ENCODE measurements at regions not wholly inside any gene's neighbourhood (a gene's known extent, or its start where the extent isn't known, plus 50 kb on each side); places are given as distances from the start of the nearest gene placed in this dataset.
"Not testable (repeated sequence)": the region's sequence is repeated elsewhere in the genome, so short reads cannot be mapped to it uniquely, and the experiment has no call there.

- DNase-seq (ENCODE audit: low spot score), result no peak
Observed at GRCh38 chr4:72876946-72877345, 192.6 kb downstream of the COX18 start.

DNA sequence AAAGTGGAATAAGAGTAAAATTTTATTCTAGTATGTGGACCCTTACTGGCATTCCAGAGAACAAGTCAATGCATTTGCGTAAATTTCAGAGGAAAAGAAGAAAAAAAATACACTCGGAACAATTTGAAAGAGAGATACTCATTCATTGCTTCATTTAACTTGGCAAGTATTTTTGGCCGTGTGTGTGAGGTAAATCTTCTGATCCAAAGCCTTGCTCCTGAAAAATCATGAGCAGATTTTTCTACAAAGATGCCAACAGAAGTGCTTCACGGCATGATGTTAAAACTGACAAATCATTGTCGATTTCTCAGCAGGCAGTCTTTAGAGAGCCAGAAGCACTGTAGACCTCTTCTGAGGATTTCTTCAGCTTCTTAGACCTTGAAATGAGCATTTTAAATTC, 194.0 kb downstream of the COX18 start:
- DNase-seq (ENCODE audit: low spot score), result no peak

- DNase-seq (ENCODE audit: low spot score), result no peak
Observed at GRCh38 chr4:72875138-72875537, 194.4 kb downstream of the COX18 start.

DNA sequence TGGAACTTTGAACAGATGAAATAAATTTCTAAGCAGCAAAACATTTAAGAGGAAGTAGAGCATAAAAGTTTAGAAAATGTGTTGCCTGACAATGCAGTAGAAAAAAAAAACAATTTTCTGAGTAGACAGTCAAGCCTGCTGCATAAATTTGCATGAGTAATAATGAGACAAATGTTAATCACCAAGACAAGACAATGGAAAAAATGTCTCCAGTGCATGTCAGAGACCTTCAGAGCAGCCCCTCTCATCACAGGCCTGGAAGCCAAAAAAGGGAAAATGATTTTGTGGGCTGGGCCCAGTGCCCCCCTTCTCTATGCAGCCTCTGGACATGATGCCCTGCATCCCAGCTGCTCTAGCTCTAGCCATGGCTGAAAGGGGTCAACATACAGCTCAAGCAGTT, 204.6 kb downstream of the COX18 start:
- DNase-seq (ENCODE audit: low spot score), result no peak

DNA sequence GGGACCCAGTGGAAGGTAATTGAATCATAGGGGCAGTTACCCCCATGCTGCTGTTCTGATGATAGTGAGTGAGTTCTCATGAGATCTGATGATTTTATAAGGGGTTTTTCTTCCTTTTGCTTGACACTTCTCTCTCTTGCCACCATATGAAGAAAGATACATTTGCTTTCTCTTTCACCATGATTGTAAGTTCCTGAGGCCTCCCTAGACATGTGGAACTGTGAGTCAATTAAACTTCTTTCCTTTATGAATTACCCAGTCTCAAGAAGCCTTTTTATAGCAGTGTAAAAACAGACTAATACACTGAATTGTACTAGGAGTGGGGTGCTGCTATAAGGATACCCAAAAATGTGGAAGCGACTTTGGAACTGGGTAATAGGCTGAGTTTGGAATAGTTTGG, 205.2 kb downstream of the COX18 start:
- DNase-seq (ENCODE audit: low spot score), result not testable (repeated sequence)

- no peak for DNase-seq (ENCODE audit: low spot score)
Observed at GRCh38 chr4:72860766-72861165, 208.8 kb downstream of the COX18 start.

GRCh38 chr4:72858328-72858727, 211.2 kb downstream of the COX18 start:
- DNase-seq (ENCODE audit: low spot score), result no peak

DNA sequence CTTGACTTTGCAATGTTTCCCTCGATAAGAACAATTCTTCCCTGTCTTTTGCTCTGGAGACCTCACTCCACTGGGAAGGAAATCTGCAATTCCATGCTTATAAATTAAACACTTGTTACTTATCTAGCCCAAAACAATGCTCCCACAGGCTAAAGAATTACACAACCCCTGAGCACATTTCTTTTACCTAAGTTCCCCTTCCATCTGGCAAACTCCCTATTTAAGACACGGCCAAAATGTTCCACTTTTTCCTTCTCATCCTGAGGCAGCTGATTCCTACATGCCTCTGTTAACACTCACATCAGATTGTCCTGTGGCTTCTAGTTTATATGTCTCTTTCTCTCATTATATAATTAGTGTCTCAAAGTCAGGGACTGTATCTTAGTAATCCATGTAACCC, 211.7 kb downstream of the COX18 start:
- DNase-seq (ENCODE audit: low spot score), result no peak

- no peak for DNase-seq (ENCODE audit: low spot score)
Observed at GRCh38 chr4:72857216-72857615, 212.3 kb downstream of the COX18 start.

GRCh38 chr4:72846280-72847111, 223.0 kb downstream of the COX18 start:
- no peak for DNase-seq (ENCODE audit: low spot score)

DNA sequence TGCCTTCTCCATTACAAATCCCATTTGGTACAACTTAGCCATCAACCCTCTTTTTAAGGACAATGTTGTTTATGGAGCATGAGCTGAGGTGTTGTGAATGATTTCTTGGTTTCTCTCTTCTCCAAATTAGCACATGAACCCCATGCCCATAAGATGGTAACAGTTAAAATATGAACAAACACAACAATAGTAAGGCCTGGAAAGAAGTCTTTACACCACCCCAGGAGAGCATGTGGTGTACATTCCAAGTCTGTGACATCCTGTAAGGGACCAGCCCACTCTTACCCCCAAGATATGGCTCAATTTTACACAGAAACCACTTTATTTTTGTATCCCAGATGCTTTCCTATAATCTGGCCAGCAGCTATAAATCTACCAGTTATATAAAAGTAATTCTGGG, 226.1 kb downstream of the COX18 start:
- no peak for DNase-seq (ENCODE audit: low spot score)

- DNase-seq (ENCODE audit: low spot score), result no peak
Observed at GRCh38 chr4:72842323-72842722, 227.2 kb downstream of the COX18 start.

GRCh38 chr4:72840166-72840565, 229.3 kb downstream of the COX18 start:
- DNase-seq (ENCODE audit: low spot score), result not testable (repeated sequence)

GRCh38 chr4:72828864-72829263, 240.7 kb downstream of the COX18 start:
- no peak for DNase-seq (ENCODE audit: low spot score)

DNA sequence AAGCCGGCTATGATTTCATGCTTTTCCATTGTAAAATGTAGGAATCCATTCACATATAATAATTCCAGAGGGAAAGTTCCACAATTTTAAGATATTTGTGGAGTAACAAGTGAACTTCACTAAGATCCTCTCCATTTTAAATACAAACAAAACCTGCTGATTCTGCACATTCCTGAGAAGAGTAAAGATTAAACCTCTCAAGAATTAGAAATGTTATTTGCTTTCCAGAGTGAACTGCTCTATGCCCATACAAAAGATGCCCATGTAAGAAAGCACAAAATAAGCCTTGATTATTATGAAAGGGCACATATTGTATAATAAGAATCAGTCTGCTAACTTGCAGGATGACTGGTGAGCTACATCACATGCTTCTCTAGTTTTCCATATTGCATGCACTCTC, 241.5 kb downstream of the COX18 start:
- no peak for DNase-seq (ENCODE audit: low spot score)

DNA sequence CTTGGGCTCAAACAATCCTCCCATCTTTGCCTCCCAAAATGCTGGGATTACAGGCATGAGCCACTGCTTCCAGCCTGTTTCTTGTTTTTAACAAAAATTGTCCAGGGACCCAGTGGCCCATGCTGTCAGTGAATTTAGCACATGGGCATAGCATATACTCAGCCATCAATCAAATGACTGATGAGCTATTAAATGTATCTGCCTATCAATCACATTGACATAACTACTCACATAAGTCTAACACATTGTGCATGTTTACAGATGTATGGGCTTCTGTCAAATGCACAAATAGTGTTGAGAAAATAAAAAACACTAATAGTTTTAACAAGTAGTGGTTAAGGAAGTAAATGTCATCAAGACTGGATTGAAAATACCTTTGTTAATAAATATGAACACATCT, 249.4 kb downstream of the COX18 start:
- DNase-seq (ENCODE audit: low spot score), result no peak

GRCh38 chr4:72817012-72817411, 248.0 kb upstream of the ADAMTS3 start:
- no peak for DNase-seq (ENCODE audit: low spot score)

- no peak for DNase-seq (ENCODE audit: low spot score)
Observed at GRCh38 chr4:72814241-72814640, 245.2 kb upstream of the ADAMTS3 start.

DNA sequence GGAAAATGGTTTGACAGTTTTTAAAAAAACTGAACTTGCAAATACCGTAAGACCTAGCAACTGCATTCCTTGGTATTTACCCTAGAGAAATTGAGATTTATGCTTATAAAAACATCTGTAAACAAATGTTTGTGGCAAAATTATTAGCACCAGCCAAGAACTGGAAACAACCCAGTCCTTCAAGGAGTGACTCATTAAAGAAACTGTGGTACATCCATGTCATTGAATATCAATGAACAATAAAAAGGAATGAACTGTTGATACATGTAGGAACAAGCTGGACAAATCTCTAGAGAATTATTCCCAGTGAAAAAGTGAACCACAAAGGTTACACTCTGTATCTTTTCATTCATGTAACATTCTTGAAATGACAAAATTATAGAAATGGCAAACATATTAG, 240.2 kb upstream of the ADAMTS3 start:
- DNase-seq (ENCODE audit: low spot score), result no peak

DNA sequence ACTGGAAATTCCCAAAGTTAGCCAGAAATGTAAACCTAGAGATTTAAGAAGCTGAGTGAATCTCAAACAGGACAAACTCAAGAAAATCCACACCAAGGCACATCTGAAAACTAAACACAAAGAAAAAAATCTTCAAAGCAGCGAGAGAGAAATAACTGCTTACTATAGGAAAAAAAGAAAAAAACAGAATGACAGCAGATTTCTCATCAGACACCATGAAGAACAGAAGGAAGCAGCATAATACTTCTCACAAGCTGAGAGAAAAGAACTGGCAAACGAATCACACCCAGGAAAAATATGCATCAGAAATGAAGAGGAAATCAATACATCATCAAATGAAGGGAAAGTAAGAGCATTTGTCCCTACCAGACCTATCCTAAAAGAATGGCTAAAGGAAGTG, 236.3 kb upstream of the ADAMTS3 start:
- DNase-seq (ENCODE audit: low spot score), result no peak

GRCh38 chr4:72797486-72797885, 228.5 kb upstream of the ADAMTS3 start:
- no peak for DNase-seq (ENCODE audit: low spot score)

DNA sequence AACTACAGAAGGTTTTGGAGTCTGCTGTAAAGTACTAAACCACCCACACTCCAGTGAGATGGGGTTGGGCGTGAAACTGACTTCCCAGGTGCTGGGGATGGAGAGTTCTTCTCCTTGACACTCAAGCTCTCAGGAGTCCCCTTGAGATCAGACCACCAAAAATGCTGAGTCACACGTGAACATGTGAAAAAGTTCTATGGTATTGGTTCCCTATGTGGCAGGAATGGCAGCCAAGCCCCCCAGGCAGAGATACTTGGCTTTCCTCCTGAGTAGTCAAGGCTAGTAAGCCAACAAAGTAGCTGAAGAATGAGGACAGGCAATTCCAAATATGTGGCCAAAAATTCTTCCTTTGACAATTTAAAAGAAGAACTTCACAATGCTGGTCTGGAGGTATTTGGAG, 222.0 kb upstream of the ADAMTS3 start:
- no peak for DNase-seq (ENCODE audit: low spot score)

DNA sequence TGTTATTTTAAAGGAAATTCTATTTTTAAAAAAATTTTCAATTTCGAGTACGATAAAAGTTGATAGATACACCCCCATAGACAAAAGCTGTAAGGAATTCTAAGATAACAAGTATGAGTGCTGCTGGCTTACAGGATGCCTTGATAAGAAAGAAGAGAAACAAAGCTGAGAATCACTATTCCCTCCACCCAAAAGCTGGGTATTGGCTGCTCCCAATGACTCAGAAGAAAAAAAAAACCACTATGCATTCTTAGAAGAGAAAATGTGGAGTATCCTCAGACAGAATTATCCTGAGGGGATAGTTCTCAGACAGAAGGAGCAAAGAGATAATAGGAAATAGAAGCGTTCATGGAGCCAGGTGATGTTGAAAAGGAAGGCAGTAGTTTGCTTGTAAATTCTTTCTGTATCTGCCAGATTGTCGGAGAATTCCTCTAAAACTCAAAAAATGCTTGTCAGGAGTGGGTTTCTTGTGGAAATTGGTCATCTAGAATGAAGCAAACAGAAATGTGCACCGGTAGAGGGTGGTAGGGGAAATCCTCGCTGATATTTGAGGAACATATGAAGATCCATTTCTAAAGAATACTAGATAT, 217.5 kb upstream of the ADAMTS3 start:
- no peak for DNase-seq (ENCODE audit: low spot score)

DNA sequence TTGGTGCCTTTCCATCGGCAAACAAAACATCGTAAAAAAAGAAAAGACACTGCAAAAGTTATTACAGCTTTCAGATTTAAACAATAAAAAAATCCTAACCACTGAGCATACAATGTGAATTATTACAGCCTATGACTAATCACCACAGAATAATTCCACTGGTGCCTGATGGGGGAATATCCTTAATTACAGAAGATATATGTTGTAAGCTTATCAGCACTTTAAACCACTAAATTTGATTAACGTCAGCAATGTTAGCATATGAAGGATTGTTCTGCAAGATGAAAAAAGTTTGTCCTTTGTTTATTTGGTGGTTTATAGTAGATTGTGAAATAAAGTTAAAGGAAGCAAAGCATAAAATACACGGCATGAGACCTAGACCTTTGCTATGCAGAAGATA, 210.2 kb upstream of the ADAMTS3 start:
- DNase-seq (ENCODE audit: low spot score), result no peak

All from globus pallidus (tissue), 1 donor.